ENCODE measurements at regions not wholly inside any gene's neighbourhood (a gene's known extent, or its start where the extent isn't known, plus 50 kb on each side); places are given as distances from the start of the nearest gene placed in this dataset.

DNA sequence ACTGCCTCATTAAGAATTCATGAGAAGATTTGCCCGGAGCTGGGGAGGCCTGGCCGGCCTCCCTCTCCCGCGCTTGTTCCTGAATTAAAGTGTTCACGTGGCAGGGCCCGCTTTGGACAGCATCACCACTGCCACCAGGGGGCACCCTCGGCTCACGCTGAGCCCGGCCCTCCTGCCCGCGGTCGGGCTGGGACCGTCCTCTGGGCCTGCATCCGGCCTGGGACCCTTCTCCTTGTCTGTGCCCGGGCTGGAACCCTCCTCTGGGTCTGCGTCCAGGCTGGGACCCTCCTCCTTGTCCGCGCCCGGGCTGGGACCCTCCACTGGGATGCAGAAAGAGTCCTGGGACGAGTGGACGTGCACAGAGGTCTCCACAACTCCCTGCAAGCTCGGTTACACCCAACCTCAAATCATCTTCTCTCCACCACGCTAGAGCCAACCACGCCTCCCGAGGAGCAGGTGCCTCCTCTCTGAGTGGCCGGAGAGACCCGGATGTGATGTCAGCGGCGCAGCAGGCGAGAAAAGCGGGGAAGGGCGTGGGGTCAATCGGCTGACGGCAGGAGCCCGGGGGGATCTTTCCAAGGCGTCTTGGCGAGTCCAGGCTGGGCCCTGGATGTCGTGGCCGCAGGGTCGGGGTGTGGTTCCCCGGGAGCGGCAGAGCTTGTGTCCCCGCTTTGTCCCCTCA lies 50.9 kb upstream of the DACT2 start:
- Histone ChIP-seq H2AFZ (peak overlapping the region; percentile 66), H3K4me3 (no peak overlapping the region), H3K36me3 (ENCODE audit: insufficient read depth) (no peaks in the 10 kb centered on the region), H4K20me1 (replicated peaks; ENCODE audit: insufficient read depth) (no peaks in the 10 kb centered on the region), H3K9me2 (ENCODE audit: insufficient read depth) (no peaks in the 10 kb centered on the region), H3K4me2 (no peak overlapping the region), H3K4me1 (ENCODE audit: insufficient read depth) (no peaks in the 10 kb centered on the region), H3K27me3 (ENCODE audit: insufficient read depth) (no peaks in the 10 kb centered on the region), H3K27ac (ENCODE audit: low read depth) (no peak overlapping the region), H3F3A (replicated peaks; ENCODE audit: low read depth) (no peaks in the 10 kb centered on the region), H3K79me2 (replicated peaks; ENCODE audit: insufficient read depth) (no peaks in the 10 kb centered on the region)
- TF ChIP-seq POLR2AphosphoS5 (IDR thresholded peaks at IDR 0.05; ENCODE audit: low read depth) = no peak
- no peak for TF ChIP-seq NANOG (IDR thresholded peaks at IDR 0.05; ENCODE audit: borderline replicate concordance)
- no peak for TF ChIP-seq STAT1 (IDR thresholded peaks at IDR 0.05; ENCODE audit: unreplicated experiment)
- TF ChIP-seq, protein P1, sequence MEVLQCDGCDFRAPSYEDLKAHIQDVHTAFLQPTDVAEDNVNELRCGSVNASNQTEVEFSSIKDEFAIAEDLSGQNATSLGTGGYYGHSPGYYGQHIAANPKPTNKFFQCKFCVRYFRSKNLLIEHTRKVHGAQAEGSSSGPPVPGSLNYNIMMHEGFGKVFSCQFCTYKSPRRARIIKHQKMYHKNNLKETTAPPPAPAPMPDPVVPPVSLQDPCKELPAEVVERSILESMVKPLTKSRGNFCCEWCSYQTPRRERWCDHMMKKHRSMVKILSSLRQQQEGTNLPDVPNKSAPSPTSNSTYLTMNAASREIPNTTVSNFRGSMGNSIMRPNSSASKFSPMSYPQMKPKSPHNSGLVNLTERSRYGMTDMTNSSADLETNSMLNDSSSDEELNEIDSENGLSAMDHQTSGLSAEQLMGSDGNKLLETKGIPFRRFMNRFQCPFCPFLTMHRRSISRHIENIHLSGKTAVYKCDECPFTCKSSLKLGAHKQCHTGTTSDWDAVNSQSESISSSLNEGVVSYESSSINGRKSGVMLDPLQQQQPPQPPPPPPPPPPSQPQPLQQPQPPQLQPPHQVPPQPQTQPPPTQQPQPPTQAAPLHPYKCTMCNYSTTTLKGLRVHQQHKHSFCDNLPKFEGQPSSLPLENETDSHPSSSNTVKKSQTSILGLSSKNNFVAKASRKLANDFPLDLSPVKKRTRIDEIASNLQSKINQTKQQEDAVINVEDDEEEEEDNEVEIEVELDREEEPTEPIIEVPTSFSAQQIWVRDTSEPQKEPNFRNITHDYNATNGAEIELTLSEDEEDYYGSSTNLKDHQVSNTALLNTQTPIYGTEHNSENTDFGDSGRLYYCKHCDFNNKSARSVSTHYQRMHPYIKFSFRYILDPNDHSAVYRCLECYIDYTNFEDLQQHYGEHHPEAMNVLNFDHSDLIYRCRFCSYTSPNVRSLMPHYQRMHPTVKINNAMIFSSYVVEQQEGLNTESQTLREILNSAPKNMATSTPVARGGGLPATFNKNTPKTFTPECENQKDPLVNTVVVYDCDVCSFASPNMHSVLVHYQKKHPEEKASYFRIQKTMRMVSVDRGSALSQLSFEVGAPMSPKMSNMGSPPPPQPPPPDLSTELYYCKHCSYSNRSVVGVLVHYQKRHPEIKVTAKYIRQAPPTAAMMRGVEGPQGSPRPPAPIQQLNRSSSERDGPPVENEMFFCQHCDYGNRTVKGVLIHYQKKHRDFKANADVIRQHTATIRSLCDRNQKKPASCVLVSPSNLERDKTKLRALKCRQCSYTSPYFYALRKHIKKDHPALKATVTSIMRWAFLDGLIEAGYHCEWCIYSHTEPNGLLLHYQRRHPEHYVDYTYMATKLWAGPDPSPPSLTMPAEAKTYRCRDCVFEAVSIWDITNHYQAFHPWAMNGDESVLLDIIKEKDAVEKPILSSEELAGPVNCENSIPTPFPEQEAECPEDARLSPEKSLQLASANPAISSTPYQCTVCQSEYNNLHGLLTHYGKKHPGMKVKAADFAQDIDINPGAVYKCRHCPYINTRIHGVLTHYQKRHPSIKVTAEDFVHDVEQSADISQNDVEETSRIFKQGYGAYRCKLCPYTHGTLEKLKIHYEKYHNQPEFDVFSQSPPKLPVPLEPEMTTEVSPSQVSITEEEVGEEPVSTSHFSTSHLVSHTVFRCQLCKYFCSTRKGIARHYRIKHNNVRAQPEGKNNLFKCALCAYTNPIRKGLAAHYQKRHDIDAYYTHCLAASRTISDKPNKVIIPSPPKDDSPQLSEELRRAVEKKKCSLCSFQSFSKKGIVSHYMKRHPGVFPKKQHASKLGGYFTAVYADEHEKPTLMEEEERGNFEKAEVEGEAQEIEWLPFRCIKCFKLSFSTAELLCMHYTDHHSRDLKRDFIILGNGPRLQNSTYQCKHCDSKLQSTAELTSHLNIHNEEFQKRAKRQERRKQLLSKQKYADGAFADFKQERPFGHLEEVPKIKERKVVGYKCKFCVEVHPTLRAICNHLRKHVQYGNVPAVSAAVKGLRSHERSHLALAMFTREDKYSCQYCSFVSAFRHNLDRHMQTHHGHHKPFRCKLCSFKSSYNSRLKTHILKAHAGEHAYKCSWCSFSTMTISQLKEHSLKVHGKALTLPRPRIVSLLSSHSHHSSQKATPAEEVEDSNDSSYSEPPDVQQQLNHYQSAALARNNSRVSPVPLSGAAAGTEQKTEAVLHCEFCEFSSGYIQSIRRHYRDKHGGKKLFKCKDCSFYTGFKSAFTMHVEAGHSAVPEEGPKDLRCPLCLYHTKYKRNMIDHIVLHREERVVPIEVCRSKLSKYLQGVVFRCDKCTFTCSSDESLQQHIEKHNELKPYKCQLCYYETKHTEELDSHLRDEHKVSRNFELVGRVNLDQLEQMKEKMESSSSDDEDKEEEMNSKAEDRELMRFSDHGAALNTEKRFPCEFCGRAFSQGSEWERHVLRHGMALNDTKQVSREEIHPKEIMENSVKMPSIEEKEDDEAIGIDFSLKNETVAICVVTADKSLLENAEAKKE (CRISPR knock-in tag; IDR thresholded peaks at IDR 0.05) = no peak
- no peak for TF ChIP-seq JUNB (IDR thresholded peaks at IDR 0.05; ENCODE audit: unreplicated experiment)
- TF ChIP-seq, protein P2, sequence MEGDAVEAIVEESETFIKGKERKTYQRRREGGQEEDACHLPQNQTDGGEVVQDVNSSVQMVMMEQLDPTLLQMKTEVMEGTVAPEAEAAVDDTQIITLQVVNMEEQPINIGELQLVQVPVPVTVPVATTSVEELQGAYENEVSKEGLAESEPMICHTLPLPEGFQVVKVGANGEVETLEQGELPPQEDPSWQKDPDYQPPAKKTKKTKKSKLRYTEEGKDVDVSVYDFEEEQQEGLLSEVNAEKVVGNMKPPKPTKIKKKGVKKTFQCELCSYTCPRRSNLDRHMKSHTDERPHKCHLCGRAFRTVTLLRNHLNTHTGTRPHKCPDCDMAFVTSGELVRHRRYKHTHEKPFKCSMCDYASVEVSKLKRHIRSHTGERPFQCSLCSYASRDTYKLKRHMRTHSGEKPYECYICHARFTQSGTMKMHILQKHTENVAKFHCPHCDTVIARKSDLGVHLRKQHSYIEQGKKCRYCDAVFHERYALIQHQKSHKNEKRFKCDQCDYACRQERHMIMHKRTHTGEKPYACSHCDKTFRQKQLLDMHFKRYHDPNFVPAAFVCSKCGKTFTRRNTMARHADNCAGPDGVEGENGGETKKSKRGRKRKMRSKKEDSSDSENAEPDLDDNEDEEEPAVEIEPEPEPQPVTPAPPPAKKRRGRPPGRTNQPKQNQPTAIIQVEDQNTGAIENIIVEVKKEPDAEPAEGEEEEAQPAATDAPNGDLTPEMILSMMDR (conservative IDR thresholded peaks at IDR 0.05; ENCODE audit: low read depth in 2 of 2) = peak; percentile 83 to 95
- TF ChIP-seq EZH2 (IDR thresholded peaks at IDR 0.05; ENCODE audit: low read depth, unreplicated experiment) = no peak
- TF ChIP-seq ZNF331 (CRISPR knock-in tag; IDR thresholded peaks at IDR 0.05; ENCODE audit: low read depth) = no peak
- no peak for TF ChIP-seq EZH2phosphoT487 (IDR thresholded peaks at IDR 0.05; ENCODE audit: unreplicated experiment)
- peak; percentile 38; the same call in 1 of the 2 replicates for TF ChIP-seq CREB1 (CRISPR knock-in tag; IDR thresholded peaks at IDR 0.05; ENCODE audit: low read depth)
- TF ChIP-seq ZNF114 (CRISPR knock-in tag; IDR thresholded peaks at IDR 0.05) = no peak
- TF ChIP-seq, protein P3, sequence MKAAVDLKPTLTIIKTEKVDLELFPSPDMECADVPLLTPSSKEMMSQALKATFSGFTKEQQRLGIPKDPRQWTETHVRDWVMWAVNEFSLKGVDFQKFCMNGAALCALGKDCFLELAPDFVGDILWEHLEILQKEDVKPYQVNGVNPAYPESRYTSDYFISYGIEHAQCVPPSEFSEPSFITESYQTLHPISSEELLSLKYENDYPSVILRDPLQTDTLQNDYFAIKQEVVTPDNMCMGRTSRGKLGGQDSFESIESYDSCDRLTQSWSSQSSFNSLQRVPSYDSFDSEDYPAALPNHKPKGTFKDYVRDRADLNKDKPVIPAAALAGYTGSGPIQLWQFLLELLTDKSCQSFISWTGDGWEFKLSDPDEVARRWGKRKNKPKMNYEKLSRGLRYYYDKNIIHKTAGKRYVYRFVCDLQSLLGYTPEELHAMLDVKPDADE (IDR thresholded peaks at IDR 0.05) = no peak
- TF ChIP-seq, protein P4, sequence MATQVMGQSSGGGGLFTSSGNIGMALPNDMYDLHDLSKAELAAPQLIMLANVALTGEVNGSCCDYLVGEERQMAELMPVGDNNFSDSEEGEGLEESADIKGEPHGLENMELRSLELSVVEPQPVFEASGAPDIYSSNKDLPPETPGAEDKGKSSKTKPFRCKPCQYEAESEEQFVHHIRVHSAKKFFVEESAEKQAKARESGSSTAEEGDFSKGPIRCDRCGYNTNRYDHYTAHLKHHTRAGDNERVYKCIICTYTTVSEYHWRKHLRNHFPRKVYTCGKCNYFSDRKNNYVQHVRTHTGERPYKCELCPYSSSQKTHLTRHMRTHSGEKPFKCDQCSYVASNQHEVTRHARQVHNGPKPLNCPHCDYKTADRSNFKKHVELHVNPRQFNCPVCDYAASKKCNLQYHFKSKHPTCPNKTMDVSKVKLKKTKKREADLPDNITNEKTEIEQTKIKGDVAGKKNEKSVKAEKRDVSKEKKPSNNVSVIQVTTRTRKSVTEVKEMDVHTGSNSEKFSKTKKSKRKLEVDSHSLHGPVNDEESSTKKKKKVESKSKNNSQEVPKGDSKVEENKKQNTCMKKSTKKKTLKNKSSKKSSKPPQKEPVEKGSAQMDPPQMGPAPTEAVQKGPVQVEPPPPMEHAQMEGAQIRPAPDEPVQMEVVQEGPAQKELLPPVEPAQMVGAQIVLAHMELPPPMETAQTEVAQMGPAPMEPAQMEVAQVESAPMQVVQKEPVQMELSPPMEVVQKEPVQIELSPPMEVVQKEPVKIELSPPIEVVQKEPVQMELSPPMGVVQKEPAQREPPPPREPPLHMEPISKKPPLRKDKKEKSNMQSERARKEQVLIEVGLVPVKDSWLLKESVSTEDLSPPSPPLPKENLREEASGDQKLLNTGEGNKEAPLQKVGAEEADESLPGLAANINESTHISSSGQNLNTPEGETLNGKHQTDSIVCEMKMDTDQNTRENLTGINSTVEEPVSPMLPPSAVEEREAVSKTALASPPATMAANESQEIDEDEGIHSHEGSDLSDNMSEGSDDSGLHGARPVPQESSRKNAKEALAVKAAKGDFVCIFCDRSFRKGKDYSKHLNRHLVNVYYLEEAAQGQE (IDR thresholded peaks at IDR 0.05; ENCODE audit: unreplicated experiment) = no peak
- ATAC-seq (peak; percentile 97), DNase-seq (ENCODE audit: low spot score) (peak; percentile 88)
- no peak overlapping the region for H3K4me3 Mint-ChIP-seq
- peaks cover 5% of the 10 kb centered on the region for H3K4me1 Mint-ChIP-seq
- H3K27me3 Mint-ChIP-seq (ENCODE audit: insufficient read depth, low read depth, poor library complexity) = peaks cover 2% of the 10 kb centered on the region
- peaks cover 6% of the 10 kb centered on the region; the same call in 2 of the 3 replicates for H3K36me3 Mint-ChIP-seq (ENCODE audit: low read depth)
- peaks cover 8% of the 10 kb centered on the region; the same call in 2 of the 3 replicates for H3K9me3 Mint-ChIP-seq
- no peak overlapping the region for H3K27ac Mint-ChIP-seq

All from GM23338 (cell line).